ENCODE measurements at regions not wholly inside any gene's neighbourhood (a gene's known extent, or its start where the extent isn't known, plus 50 kb on each side); places are given as distances from the start of the nearest gene placed in this dataset.

GRCh38 chr5:103901885-103902284 is 339.3 kb upstream of the NUDT12 start (continued):
- no peak for TF ChIP-seq AEBP2 (tag by site-specific recombination; IDR thresholded peaks at IDR 0.05; ENCODE audit: borderline replicate concordance)
- TF ChIP-seq ZNF133 (tag by site-specific recombination; IDR thresholded peaks at IDR 0.05): no peak

- TF ChIP-seq PRDM6 (tag by site-specific recombination; IDR thresholded peaks at IDR 0.05) (no peak), KLF7 (tag by site-specific recombination; IDR thresholded peaks at IDR 0.05; ENCODE audit: borderline replicate concordance) (no peak), ZNF692 (tag by site-specific recombination; IDR thresholded peaks at IDR 0.05) (no peak), ZBTB6 (tag by site-specific recombination; IDR thresholded peaks at IDR 0.05) (no peak), ZNF621 (tag by site-specific recombination; IDR thresholded peaks at IDR 0.05) (no peak), ZNF518A (tag by site-specific recombination; conservative IDR thresholded peaks at IDR 0.05; ENCODE audit: low read depth) (no peak), SP3 (tag by site-specific recombination; IDR thresholded peaks at IDR 0.05) (no peak), ZNF223 (tag by site-specific recombination; IDR thresholded peaks at IDR 0.05) (no peak), ZNF843 (tag by site-specific recombination; IDR thresholded peaks at IDR 0.05) (no peak), ZNF37A (tag by site-specific recombination; IDR thresholded peaks at IDR 0.05) (no peak), BCL11B (tag by site-specific recombination; IDR thresholded peaks at IDR 0.05; ENCODE audit: low read depth) (no peak), ZNF26 (tag by site-specific recombination; IDR thresholded peaks at IDR 0.05) (no peak), OSR2 (tag by site-specific recombination; IDR thresholded peaks at IDR 0.05) (no peak), ZNF76 (tag by site-specific recombination; IDR thresholded peaks at IDR 0.05; ENCODE audit: borderline replicate concordance, low read depth) (no peak), YY2 (tag by site-specific recombination; IDR thresholded peaks at IDR 0.05) (no peak), ZNF426 (tag by site-specific recombination; IDR thresholded peaks at IDR 0.05) (no peak)
- H3K9me3 ChIP-seq (ENCODE audit: control insufficient read depth, insufficient read depth, low read depth, low read length): no peaks in the 10 kb centered on the region
- ChIA-PET CTCF (interaction anchor here (0.5 kb wide), 1 partner anchor 422 kb away, joined by 3 read pairs; no protein-coding TSS in a partner anchor), POLR2A (no interaction called here)
- H3K4me3 ChIP-seq (ENCODE audit: low read depth, low read length): no peak overlapping the region
- H3K27ac ChIP-seq (ENCODE audit: extremely low read depth, low read depth, low read length): no peak overlapping the region
- no peaks in the 10 kb centered on the region for H3K4me1 ChIP-seq (ENCODE audit: control insufficient read depth, insufficient read depth, low read length)
- H3K36me3 ChIP-seq (ENCODE audit: control insufficient read depth in 2 of 2, insufficient read depth in 1 of 2, low read length in 2 of 2): no peaks in the 10 kb centered on the region
Observed at GRCh38 chr5:103896593-103896992, 334.0 kb upstream of the NUDT12 start.

All from HEK293 (cell line).